ENCODE measurements at regions not wholly inside any gene's neighbourhood (a gene's known extent, or its start where the extent isn't known, plus 50 kb on each side); places are given as distances from the start of the nearest gene placed in this dataset.
A peak's percentile ranks its signal among the peaks of the same experiment; 100 is the strongest.
"Not testable (repeated sequence)": the region's sequence is repeated elsewhere in the genome, so short reads cannot be mapped to it uniquely, and the experiment has no call there.

DNA sequence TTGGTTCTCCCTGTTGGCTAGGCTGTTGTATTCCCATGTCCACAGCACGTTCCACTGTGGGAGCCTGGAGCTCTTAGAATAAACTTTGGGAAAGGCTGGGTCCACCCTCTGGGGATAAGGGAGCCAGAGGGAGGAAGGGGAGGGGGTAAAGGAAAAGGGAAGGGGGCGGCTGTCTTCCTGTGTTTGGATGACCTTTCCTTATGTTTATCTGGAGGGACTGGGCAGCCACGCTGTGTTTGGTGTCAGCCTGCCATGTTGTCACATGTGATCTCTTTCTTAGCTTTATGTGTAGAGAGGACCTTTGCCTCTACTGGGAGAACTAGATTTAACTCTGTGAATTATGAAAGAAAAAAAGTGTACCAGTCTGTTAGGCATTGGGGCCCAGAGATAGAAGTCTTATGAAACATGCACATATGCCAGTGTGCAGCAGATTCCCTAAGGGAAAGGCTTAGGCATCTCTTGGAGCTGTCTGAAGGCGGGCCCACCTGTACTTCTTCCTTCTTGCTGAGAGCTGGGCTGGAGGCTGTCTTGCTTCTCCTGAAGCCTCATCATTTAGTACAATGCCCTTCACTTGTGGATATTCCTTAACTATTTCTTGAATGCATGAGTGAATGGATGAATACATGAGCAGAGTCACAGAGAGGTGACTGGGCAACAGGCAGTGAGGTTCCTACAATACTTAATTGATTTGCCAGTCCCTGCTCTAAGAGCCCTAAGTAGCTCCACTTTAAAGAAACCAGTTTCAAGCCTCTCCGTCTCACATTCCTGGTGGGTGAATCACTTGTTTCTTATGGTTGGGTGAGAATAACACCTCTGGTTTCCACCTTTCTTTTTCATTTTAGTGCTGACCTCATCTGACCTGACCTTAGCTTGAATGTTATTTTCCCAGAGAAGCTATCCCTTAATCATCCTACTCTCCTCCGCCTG lies 62.5 kb upstream of the ARHGAP29 start:
- no peak for TF ChIP-seq CTCF (conservative IDR thresholded peaks at IDR 0.05)
- Mint-ChIP-seq H3K36me3 (ENCODE audit: low read depth) (no peaks in the 10 kb centered on the region), H3K9me3 (no peaks in the 10 kb centered on the region), H3K4me1 (peaks cover 10% of the 10 kb centered on the region), H3K27ac (peak overlapping the region; percentile 59), H3K4me3 (no peak overlapping the region), H3K27me3 (ENCODE audit: insufficient read depth) (no peaks in the 10 kb centered on the region)
- Histone ChIP-seq H3K4me3 (ENCODE audit: low read length) (no peak overlapping the region), H3K27ac (ENCODE audit: low read depth, low read length) (no peak overlapping the region), H3K36me3 (ENCODE audit: control insufficient read depth, insufficient read depth, low read length) (no peaks in the 10 kb centered on the region), H3K9me3 (ENCODE audit: control insufficient read depth, low read length) (no peaks in the 10 kb centered on the region), H3K27me3 (ENCODE audit: control insufficient read depth, insufficient read depth, low read length, poor library complexity, severe bottlenecking) (peaks cover under 1% of the 10 kb centered on the region), H3K9ac (ENCODE audit: extremely low read depth, low read length, poor library complexity, severe bottlenecking) (no peak overlapping the region), H3K4me1 (ENCODE audit: control insufficient read depth, insufficient read depth, low read length) (peaks cover 6% of the 10 kb centered on the region)
- 71 to 84% methylated on average over 1 to 6 of the region's 6 CpGs for WGBS, 2 experiments (ENCODE audit: insufficient coverage in 1 of 2, insufficient read length in 1 of 2)
- peak; percentile 81 for DNase-seq

- H3K36me3 Mint-ChIP-seq (ENCODE audit: low read depth) = no peaks in the 10 kb centered on the region
- no peak for TF ChIP-seq CTCF (conservative IDR thresholded peaks at IDR 0.05)
- Histone ChIP-seq H3K9ac (ENCODE audit: extremely low read depth, low read length, poor library complexity, severe bottlenecking) (no peak overlapping the region), H3K27ac (ENCODE audit: low read depth, low read length) (no peak overlapping the region), H3K4me3 (ENCODE audit: low read length) (no peak overlapping the region), H3K9me3 (ENCODE audit: control insufficient read depth, low read length) (no peaks in the 10 kb centered on the region), H3K4me1 (ENCODE audit: control insufficient read depth, insufficient read depth, low read length) (peaks cover 6% of the 10 kb centered on the region), H3K27me3 (ENCODE audit: control insufficient read depth, insufficient read depth, low read length, poor library complexity, severe bottlenecking) (no peaks in the 10 kb centered on the region), H3K36me3 (ENCODE audit: control insufficient read depth, insufficient read depth, low read length) (no peaks in the 10 kb centered on the region)
- WGBS, 2 experiments (ENCODE audit: insufficient coverage in 1 of 2, insufficient read length in 1 of 2) = 92 to 96% methylated on average over 2 of the region's 2 CpGs
- DNase-seq = no peak
- H3K4me1 Mint-ChIP-seq = peaks cover 10% of the 10 kb centered on the region
- no peak overlapping the region for H3K27ac Mint-ChIP-seq
- no peaks in the 10 kb centered on the region for H3K27me3 Mint-ChIP-seq (ENCODE audit: insufficient read depth)
- H3K4me3 Mint-ChIP-seq = no peak overlapping the region
- no peaks in the 10 kb centered on the region for H3K9me3 Mint-ChIP-seq
Measured at GRCh38 chr1:94298861-94299260, 61.5 kb upstream of the ARHGAP29 start.

GRCh38 chr1:94296018-94296417 lies 58.6 kb upstream of the ARHGAP29 start:
- TF ChIP-seq CTCF (conservative IDR thresholded peaks at IDR 0.05) = no peak
- H3K9ac ChIP-seq (ENCODE audit: extremely low read depth, low read length, poor library complexity, severe bottlenecking) = no peak overlapping the region
- no peak for DNase-seq
- peaks cover 6% of the 10 kb centered on the region for H3K4me1 ChIP-seq (ENCODE audit: control insufficient read depth, insufficient read depth, low read length)
- no peak overlapping the region for H3K27ac Mint-ChIP-seq
- no peak overlapping the region for H3K27ac ChIP-seq (ENCODE audit: low read depth, low read length)
- peaks cover 10% of the 10 kb centered on the region for H3K4me1 Mint-ChIP-seq
- no peaks in the 10 kb centered on the region for H3K9me3 Mint-ChIP-seq
- H3K27me3 ChIP-seq (ENCODE audit: control insufficient read depth, insufficient read depth, low read length, poor library complexity, severe bottlenecking) = no peaks in the 10 kb centered on the region
- no peak overlapping the region for H3K4me3 Mint-ChIP-seq
- H3K36me3 ChIP-seq (ENCODE audit: control insufficient read depth, insufficient read depth, low read length) = no peaks in the 10 kb centered on the region
- no peaks in the 10 kb centered on the region for H3K9me3 ChIP-seq (ENCODE audit: control insufficient read depth, low read length)
- H3K27me3 Mint-ChIP-seq (ENCODE audit: insufficient read depth) = peaks cover 5% of the 10 kb centered on the region
- no peaks in the 10 kb centered on the region for H3K36me3 Mint-ChIP-seq (ENCODE audit: low read depth)
- WGBS, 2 experiments (ENCODE audit: insufficient coverage in 1 of 2, insufficient read length in 1 of 2) = 95 to 100% methylated on average over 2 to 5 of the region's 5 CpGs
- no peak overlapping the region for H3K4me3 ChIP-seq (ENCODE audit: low read length)

- H3K36me3 Mint-ChIP-seq (ENCODE audit: low read depth); H3K27ac Mint-ChIP-seq; H3K4me3 Mint-ChIP-seq; H3K9ac ChIP-seq (ENCODE audit: extremely low read depth, low read length, poor library complexity, severe bottlenecking); H3K9me3 ChIP-seq (ENCODE audit: control insufficient read depth, low read length); DNase-seq; H3K36me3 ChIP-seq (ENCODE audit: control insufficient read depth, insufficient read depth, low read length); H3K27me3 ChIP-seq (ENCODE audit: control insufficient read depth, insufficient read depth, low read length, poor library complexity, severe bottlenecking); H3K27ac ChIP-seq (ENCODE audit: low read depth, low read length); H3K4me3 ChIP-seq (ENCODE audit: low read length); H3K4me1 Mint-ChIP-seq; H3K9me3 Mint-ChIP-seq; H3K4me1 ChIP-seq (ENCODE audit: control insufficient read depth, insufficient read depth, low read length): not testable (repeated sequence)
- 92 to 93% methylated on average over 5 to 8 of the region's 8 CpGs for WGBS, 2 experiments (ENCODE audit: insufficient coverage in 1 of 2, insufficient read length in 1 of 2)
- H3K27me3 Mint-ChIP-seq (ENCODE audit: insufficient read depth) = peaks cover 19% of the 10 kb centered on the region
Measured at GRCh38 chr1:94292978-94293377, 55.6 kb upstream of the ARHGAP29 start.

DNA sequence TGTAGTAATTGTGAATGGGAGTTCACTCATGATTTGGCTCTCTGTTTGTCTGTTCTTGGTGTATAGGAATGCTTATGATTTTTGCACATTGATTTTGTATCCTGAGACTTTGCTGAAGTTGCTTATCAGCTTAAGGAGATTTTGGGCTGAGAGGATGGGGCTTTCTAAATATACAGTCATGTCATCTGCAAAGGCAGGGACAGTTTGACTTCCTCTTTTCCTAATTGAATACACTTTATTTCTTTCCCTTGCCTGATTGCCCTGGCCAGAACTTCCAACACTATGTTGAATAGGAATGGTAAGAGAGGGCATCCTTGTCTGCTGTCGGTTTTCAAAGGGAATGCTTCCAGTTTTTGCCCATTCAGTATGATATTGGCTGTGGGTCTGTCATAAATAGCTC lies 51.9 kb upstream of the ARHGAP29 start:
- H3K27me3 ChIP-seq (ENCODE audit: control insufficient read depth, insufficient read depth, low read length, poor library complexity, severe bottlenecking); H3K27ac Mint-ChIP-seq; DNase-seq; H3K4me1 Mint-ChIP-seq; H3K4me3 Mint-ChIP-seq; H3K36me3 ChIP-seq (ENCODE audit: control insufficient read depth, insufficient read depth, low read length); H3K27ac ChIP-seq (ENCODE audit: low read depth, low read length); H3K9me3 Mint-ChIP-seq; H3K4me3 ChIP-seq (ENCODE audit: low read length); H3K9ac ChIP-seq (ENCODE audit: extremely low read depth, low read length, poor library complexity, severe bottlenecking); H3K4me1 ChIP-seq (ENCODE audit: control insufficient read depth, insufficient read depth, low read length); H3K36me3 Mint-ChIP-seq (ENCODE audit: low read depth); H3K9me3 ChIP-seq (ENCODE audit: control insufficient read depth, low read length): not testable (repeated sequence)
- peaks cover 19% of the 10 kb centered on the region for H3K27me3 Mint-ChIP-seq (ENCODE audit: insufficient read depth)
- 100% methylated on average over 1 of the region's 1 CpG; no CpG with 5 or more reads in 1 of the 2 experiments for whole genome bisulfite sequencing, 2 experiments (ENCODE audit: insufficient coverage in 1 of 2, insufficient read length in 1 of 2)

Data from endodermal cell (in vitro differentiated cells).